HepG2 (cell line): ENCODE measurements at regions not wholly inside any gene's neighbourhood (a gene's known extent, or its start where the extent isn't known, plus 50 kb on each side); places are given as distances from the start of the nearest gene placed in this dataset.

Experiments used
- BCL6 ChIP-seq: IDR thresholded peaks from 2 replicates; pipeline ENCODE4 v1.6.1; 2016; ENCODE audit warnings: missing genetic modification reagents, missing compliant biosample characterization
- BORCS8-MEF2B ChIP-seq: sonication (generic); formaldehyde crosslinking; IDR thresholded peaks from 2 replicates; pipeline ENCODE4 v1.8.0; 2022; ENCODE audit warnings: mild to moderate bottlenecking, missing genetic modification reagents
- BRD4 ChIP-seq: sonication (generic); formaldehyde crosslinking; IDR thresholded peaks from 2 replicates; pipeline ENCODE4 v1.4.0; 2020; ENCODE audit warnings: missing genetic modification reagents
- GATAD2A ChIP-seq: IDR thresholded peaks from 2 replicates; pipeline ENCODE4 v1.6.1; 2016
- HOXD1 ChIP-seq: sonication (generic); formaldehyde crosslinking; IDR thresholded peaks from 2 replicates; pipeline ENCODE4 v1.5.0; 2020; ENCODE audit warnings: missing genetic modification reagents
- ISX ChIP-seq: sonication (generic); formaldehyde crosslinking; conservative IDR thresholded peaks from 2 replicates; pipeline ENCODE4 v1.5.0; 2020; ENCODE audit warnings: missing genetic modification reagents
- JDP2 ChIP-seq: sonication (generic); formaldehyde crosslinking; IDR thresholded peaks from 2 replicates; pipeline ENCODE4 v1.8.1; 2022; ENCODE audit warnings: missing genetic modification reagents, borderline replicate concordance
- MIER2 ChIP-seq: IDR thresholded peaks from 2 replicates; pipeline ENCODE4 v1.6.1; 2016; ENCODE audit warnings: missing biosample characterization, missing genetic modification reagents
- MIER3 ChIP-seq: IDR thresholded peaks from 2 replicates; pipeline ENCODE4 v1.6.1; 2016; ENCODE audit warnings: missing compliant biosample characterization, borderline replicate concordance
- NONO ChIP-seq, 2 experiments: fragments of 450-650 bp in 1 of 2; sonication (generic) in 1 of 2; formaldehyde crosslinking in 1 of 2; IDR thresholded peaks in 1 of 2; conservative IDR thresholded peaks in 1 of 2; 2 replicates each; pipeline versions ENCODE4 v1.6.1 to v1.8.0; 2017 to 2022; ENCODE audit warnings: mild to moderate bottlenecking in 1 of 2, missing genetic modification reagents in 1 of 2, moderate library complexity in 1 of 2
- RAD21 ChIP-seq: fragments of 450-650 bp; formaldehyde crosslinking; IDR thresholded peaks from 2 replicates; pipeline ENCODE4 v1.5.0; 2020; ENCODE audit warnings: mild to moderate bottlenecking
- RXRB ChIP-seq: IDR thresholded peaks from 2 replicates; pipeline ENCODE4 v1.6.1; 2016; ENCODE audit warnings: borderline replicate concordance, missing genetic modification reagents, missing compliant biosample characterization
- STAT5B ChIP-seq: sonication (generic); formaldehyde crosslinking; IDR thresholded peaks from 2 replicates; pipeline ENCODE4 v1.4.0; 2020; ENCODE audit warnings: missing genetic modification reagents
- TARDBP ChIP-seq: sonication (generic); formaldehyde crosslinking; IDR thresholded peaks from 2 replicates; pipeline ENCODE4 v1.8.0; 2022; ENCODE audit warnings: mild to moderate bottlenecking, missing genetic modification reagents
- TOPORS ChIP-seq: sonication (generic); formaldehyde crosslinking; IDR thresholded peaks from 2 replicates; pipeline ENCODE4 v1.8.0; 2023; ENCODE audit warnings: mild to moderate bottlenecking, missing genetic modification reagents
- XBP1 ChIP-seq: sonication (generic); formaldehyde crosslinking; IDR thresholded peaks from 2 replicates; pipeline ENCODE4 v1.5.0; 2020; ENCODE audit warnings: missing genetic modification reagents
- ZFP41 ChIP-seq: sonication (generic); formaldehyde crosslinking; IDR thresholded peaks from 2 replicates; pipeline ENCODE4 v1.4.0; 2020; ENCODE audit warnings: mild to moderate bottlenecking, missing genetic modification reagents, borderline replicate concordance
- ZNF460 ChIP-seq: sonication (generic); formaldehyde crosslinking; IDR thresholded peaks from 2 replicates; pipeline ENCODE4 v1.5.1; 2020; ENCODE audit warnings: missing genetic modification reagents, mild to moderate bottlenecking, borderline replicate concordance
- ZNF615 ChIP-seq: sonication (generic); formaldehyde crosslinking; IDR thresholded peaks from 2 replicates; pipeline ENCODE4 v1.5.0; 2020; ENCODE audit warnings: mild to moderate bottlenecking, missing genetic modification reagents, borderline replicate concordance
- ZNF747 ChIP-seq: sonication (generic); formaldehyde crosslinking; IDR thresholded peaks from 2 replicates; pipeline ENCODE4 v1.8.1; 2023; ENCODE audit warnings: missing genetic modification reagents, mild to moderate bottlenecking, borderline replicate concordance
- ZNF781 ChIP-seq: sonication (generic); formaldehyde crosslinking; IDR thresholded peaks from 2 replicates; pipeline ENCODE4 v1.5.1; 2020; ENCODE audit warnings: borderline replicate concordance, mild to moderate bottlenecking, missing genetic modification reagents; ENCODE audit errors: not compliant biosample characterization
- TF ChIP-seq, protein P1 (sequence below): sonication (generic); formaldehyde crosslinking; IDR thresholded peaks from 2 replicates; pipeline ENCODE4 v1.9.0; 2021; ENCODE audit warnings: missing genetic modification reagents, borderline replicate concordance
- TF ChIP-seq, protein P2 (sequence below): sonication (generic); formaldehyde crosslinking; IDR thresholded peaks from 2 replicates; pipeline ENCODE4 v1.4.0; 2020; ENCODE audit warnings: mild to moderate bottlenecking, low read depth, missing genetic modification reagents
- TF ChIP-seq, protein P3 (sequence below): sonication (generic); formaldehyde crosslinking; IDR thresholded peaks from 2 replicates; pipeline ENCODE4 v1.4.0; 2020; ENCODE audit warnings: mild to moderate bottlenecking, low read depth, missing genetic modification reagents
- TF ChIP-seq, protein P4 (sequence below): IDR thresholded peaks from 2 replicates; pipeline ENCODE4 v1.6.1; 2012; ENCODE audit warnings: inconsistent platforms

DNA sequence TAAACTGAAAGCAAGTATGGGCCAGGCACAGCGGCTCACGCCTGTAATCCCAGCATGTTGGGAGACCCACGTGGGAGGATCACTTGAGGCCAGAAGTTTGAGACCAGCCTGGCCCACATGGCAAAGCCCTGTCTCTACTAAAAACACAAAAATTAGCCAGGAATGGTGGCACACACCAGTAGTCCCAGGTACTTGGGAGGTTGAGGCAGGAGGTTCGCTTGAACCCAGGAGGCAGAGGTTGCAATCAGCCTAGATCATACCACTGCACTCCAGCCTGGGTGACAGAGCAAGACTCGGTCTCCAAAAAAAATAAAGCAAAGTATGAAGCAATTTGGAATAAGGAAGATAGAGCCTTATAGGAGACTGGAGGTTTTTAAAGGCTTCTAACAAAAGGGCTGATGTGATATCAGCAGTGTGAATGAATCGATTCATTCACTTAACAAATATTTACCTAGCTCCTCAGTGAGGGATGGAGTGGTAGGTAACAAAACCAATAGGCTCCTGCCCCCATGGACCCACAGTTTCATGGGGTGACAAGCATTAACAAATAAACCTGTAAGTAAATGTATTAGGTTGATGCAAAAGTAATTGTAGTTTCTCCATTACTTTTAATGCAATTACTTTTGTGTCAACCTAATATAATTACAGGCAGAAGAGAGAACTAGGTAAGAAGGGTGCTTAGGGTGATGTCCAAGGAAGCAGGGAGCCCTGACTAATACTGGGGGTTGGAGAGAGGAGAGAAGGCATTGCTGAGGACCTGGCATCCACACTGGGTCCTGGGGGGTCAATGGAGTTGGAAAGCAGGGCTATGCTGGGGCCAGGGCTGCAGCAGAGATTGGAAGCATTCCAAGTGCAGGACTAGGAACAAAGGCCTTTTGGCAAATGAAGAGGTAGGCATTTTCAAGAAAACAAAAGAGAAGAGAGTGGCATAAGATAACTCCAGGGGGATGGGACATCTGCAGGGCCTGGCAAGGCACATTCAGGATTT, 195.4 kb upstream of the ARL4C start (continued):
- TF ChIP-seq, protein P1, sequence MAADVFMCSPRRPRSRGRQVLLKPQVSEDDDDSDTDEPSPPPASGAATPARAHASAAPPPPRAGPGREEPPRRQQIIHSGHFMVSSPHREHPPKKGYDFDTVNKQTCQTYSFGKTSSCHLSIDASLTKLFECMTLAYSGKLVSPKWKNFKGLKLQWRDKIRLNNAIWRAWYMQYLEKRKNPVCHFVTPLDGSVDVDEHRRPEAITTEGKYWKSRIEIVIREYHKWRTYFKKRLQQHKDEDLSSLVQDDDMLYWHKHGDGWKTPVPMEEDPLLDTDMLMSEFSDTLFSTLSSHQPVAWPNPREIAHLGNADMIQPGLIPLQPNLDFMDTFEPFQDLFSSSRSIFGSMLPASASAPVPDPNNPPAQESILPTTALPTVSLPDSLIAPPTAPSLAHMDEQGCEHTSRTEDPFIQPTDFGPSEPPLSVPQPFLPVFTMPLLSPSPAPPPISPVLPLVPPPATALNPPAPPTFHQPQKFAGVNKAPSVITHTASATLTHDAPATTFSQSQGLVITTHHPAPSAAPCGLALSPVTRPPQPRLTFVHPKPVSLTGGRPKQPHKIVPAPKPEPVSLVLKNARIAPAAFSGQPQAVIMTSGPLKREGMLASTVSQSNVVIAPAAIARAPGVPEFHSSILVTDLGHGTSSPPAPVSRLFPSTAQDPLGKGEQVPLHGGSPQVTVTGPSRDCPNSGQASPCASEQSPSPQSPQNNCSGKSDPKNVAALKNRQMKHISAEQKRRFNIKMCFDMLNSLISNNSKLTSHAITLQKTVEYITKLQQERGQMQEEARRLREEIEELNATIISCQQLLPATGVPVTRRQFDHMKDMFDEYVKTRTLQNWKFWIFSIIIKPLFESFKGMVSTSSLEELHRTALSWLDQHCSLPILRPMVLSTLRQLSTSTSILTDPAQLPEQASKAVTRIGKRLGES (CRISPR knock-in tag), result no peak
- no peak for TF ChIP-seq TARDBP (CRISPR knock-in tag)
- peak; percentile 95 for TF ChIP-seq GATAD2A (CRISPR knock-in tag)
- no peak; the same call in 1 of the 2 replicates for TF ChIP-seq RAD21 (CRISPR knock-in tag)
- no peak for TF ChIP-seq NONO (IDR thresholded peaks at IDR 0.05)
- TF ChIP-seq NONO (CRISPR knock-in tag; conservative IDR thresholded peaks at IDR 0.05), result no peak
- no peak for TF ChIP-seq MIER2 (CRISPR knock-in tag)
- no peak for TF ChIP-seq MIER3
- no peak for TF ChIP-seq ZNF460
- TF ChIP-seq, protein P2, sequence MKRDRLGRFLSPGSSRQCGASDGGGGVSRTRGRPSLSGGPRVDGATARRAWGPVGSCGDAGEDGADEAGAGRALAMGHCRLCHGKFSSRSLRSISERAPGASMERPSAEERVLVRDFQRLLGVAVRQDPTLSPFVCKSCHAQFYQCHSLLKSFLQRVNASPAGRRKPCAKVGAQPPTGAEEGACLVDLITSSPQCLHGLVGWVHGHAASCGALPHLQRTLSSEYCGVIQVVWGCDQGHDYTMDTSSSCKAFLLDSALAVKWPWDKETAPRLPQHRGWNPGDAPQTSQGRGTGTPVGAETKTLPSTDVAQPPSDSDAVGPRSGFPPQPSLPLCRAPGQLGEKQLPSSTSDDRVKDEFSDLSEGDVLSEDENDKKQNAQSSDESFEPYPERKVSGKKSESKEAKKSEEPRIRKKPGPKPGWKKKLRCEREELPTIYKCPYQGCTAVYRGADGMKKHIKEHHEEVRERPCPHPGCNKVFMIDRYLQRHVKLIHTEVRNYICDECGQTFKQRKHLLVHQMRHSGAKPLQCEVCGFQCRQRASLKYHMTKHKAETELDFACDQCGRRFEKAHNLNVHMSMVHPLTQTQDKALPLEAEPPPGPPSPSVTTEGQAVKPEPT (CRISPR knock-in tag), result no peak
- TF ChIP-seq, protein P3, sequence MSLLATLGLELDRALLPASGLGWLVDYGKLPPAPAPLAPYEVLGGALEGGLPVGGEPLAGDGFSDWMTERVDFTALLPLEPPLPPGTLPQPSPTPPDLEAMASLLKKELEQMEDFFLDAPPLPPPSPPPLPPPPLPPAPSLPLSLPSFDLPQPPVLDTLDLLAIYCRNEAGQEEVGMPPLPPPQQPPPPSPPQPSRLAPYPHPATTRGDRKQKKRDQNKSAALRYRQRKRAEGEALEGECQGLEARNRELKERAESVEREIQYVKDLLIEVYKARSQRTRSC, result no peak
- TF ChIP-seq ZNF615 (CRISPR knock-in tag), result no peak; the same call in 1 of the 2 replicates
- TF ChIP-seq HOXD1 (CRISPR knock-in tag), result 0 out of 2 replicates have a peak, but pooled peaks have one; percentile 22
- TF ChIP-seq RXRB, result peak; percentile 32
- TF ChIP-seq XBP1, result no peak
- peak; percentile 71 for TF ChIP-seq BCL6
- TF ChIP-seq, protein P4, sequence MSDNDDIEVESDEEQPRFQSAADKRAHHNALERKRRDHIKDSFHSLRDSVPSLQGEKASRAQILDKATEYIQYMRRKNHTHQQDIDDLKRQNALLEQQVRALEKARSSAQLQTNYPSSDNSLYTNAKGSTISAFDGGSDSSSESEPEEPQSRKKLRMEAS, result no peak
- TF ChIP-seq JDP2 (CRISPR knock-in tag), result no peak
- no peak for TF ChIP-seq ZFP41 (CRISPR knock-in tag)
- TF ChIP-seq ZNF781 (CRISPR knock-in tag), result no peak
- no peak for TF ChIP-seq TOPORS (CRISPR knock-in tag)
- TF ChIP-seq BORCS8-MEF2B (CRISPR knock-in tag), result no peak
- no peak for TF ChIP-seq ZNF747 (CRISPR knock-in tag)
- no peak for TF ChIP-seq ISX (CRISPR knock-in tag)
- TF ChIP-seq STAT5B, result no peak
- TF ChIP-seq BRD4 (CRISPR knock-in tag), result peak; percentile 27; the same call in 1 of the 2 replicates
